GM19455 (cell line): ENCODE measurements at regions not wholly inside any gene's neighbourhood (a gene's known extent, or its start where the extent isn't known, plus 50 kb on each side); places are given as distances from the start of the nearest gene placed in this dataset.
A peak's percentile ranks its signal among the peaks of the same experiment; 100 is the strongest.

Experiments
- ATAC-seq: cut with Tn5 transposase; IDR thresholded peaks from one replicate; pipeline ENCODE4 v1.9.1; 2021; ENCODE audit not compliant: unreplicated experiment

DNA sequence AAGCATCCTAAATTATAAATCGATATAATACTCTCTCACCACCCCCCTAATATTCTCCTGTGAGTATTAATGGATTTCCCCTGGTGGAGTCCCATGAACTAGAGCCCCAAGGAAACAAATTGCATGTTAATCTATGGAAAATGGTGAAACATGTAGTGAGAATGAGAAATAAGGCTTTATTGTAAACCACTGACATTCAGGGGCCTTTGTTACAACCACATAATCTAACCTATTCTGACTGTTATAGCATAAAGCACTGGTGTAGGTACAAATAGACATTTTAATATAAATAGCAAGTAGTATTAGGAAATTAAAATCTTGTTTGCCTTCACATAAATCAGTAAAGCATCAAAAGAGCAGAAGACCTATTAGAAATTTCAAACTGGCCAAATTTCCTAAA, 65.3 kb upstream of the TLK1 start:
- ATAC-seq, result no peak

DNA sequence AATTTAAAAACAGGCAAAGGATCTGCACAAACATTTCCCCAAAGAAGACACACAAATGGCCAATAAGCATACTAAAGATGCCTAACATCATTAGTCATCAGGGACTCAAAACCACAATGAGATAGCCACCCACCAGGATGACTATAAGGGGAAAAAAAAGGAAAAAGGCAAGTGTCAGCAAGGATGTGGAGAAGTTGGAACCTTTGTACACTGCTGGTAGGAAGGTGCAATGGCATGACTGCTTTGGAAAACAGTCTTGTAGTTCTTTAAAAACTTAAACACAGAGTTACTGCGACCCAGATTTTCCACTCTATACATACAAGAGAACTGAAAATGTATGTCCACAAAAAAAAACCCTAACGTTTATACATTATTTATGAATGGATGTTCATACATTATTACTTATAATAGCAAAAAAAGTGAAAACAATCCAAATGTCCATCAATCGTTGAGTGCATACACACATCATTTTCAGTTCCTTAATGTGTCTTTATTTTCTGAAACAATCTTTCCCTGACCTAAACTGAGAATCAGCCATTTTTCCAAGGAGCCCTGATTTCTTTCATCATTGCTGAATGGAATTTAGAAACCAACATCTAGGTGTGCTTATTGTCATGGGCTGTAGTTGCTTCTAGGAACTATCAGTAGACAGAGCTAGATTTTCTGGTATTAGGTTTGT, 64.7 kb upstream of the TLK1 start:
- ATAC-seq, result no peak

DNA sequence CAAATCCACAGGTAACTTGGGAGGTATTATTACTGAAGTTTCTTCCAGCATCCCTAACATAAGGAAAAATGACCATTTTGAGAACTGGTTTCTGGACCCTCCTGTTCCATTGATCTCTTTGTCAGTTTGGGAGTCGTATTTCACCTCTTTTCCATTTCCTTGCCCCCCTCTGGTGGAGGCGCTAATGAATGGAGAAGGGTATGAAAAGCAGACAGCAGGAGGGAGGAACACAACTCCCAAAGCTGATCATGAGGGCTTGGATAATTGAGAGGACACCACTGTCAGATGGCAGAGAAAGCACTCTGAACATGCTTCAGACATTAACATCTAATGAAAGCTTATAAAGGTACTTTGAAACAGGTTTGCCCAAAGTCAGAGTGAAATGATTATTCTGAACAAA, 56.6 kb upstream of the TLK1 start:
- ATAC-seq, result no peak

DNA sequence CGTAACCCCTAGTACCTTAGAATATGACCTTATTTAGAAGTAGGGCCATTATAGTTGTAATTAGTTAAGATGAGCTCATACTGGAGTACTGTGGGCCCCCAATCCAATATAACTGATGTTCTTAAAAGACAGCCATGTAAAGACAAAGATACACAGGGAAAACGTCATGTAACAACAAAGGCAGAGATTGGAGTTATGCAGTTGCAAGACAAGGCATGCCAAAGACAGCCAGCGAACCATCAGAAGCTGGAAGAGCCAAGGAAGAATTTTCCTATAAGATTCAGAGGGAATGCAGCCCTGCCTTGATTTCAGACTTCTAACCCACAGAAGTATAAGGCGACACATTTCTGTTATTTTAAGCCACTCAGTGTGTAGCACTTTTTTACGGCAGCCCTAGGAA, 55.9 kb upstream of the TLK1 start:
- no peak for ATAC-seq

DNA sequence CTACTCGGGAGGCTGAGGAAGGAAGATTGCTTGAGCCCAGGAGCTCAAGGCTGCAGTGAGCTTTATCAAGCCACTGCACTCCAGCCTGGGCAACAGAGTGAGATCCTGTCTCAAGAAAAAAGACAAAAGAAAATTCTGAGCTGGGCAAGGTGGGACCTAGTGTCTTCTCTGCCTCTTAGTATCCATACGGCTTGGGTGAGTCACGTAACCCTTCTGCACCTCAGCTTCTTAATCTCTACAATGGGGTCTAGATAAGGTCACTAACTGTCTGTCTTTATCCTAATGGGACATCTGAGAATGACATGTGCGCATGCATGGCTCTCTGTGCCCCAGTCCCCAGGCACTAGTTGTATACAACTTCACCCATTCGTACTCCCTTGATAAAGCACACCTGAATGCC, 53.4 kb upstream of the TLK1 start:
- ATAC-seq, result no peak

DNA sequence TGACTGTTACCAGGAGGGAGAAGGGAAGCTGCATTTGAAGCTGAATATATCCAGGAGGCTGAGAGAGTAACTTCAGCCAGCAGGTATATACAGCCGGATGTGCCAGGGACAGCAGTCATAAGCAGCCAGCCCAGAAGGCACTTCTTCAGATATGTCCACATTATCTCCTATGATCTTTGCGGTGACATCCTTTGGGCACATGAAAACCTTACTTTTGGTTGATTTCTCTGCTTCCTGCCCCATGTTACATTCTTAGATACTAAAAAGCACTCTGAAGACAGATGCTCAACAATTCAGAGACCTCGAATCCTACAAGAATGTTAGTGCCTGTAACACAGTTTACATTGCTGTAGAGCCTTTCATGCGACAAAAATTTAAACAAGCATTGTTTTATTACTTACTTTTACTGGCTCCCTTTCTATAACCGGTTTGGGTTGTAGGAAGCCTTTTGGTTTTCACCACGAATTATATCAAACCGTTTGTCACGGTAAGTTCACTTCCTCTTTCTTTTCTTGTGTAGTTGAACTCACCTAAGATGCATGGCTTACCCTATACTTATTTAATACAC, 50.3 kb upstream of the TLK1 start:
- peak; percentile 73 for ATAC-seq
